ENCODE measurements at regions not wholly inside any gene's neighbourhood (a gene's known extent, or its start where the extent isn't known, plus 50 kb on each side); places are given as distances from the start of the nearest gene placed in this dataset.

DNA sequence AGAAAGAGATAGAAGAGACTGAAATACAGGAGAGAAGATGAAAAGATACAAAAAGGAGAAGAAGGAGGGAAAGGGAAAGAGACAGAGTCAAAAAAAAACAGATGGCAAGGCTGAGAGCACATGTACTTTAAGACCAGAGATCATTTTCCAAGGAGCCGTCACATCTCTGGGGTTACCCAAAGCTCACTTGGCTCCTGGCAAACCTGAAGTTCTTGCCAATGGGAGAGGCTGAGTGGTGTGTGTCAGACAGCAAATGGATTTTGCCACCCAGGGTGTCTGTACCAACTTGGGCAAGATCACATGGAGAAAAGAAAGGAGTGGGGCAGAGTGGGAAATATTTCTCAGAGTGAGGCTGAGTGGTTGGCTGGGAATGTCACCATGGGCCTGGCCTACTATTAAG is 219.3 kb upstream of the TNP1 start:
- Histone ChIP-seq H3K27me3 (ENCODE audit: insufficient read depth, low read length, poor library complexity) (peaks cover 3% of the 10 kb centered on the region), H3K27ac (ENCODE audit: low read length) (no peak overlapping the region), H3K4me2 (ENCODE audit: insufficient read depth, low read length) (no peak overlapping the region), H3K36me3 (ENCODE audit: insufficient read depth, low read length) (no peaks in the 10 kb centered on the region), H4K20me1 (ENCODE audit: insufficient read depth, low read length) (no peaks in the 10 kb centered on the region), H3K79me2 (ENCODE audit: insufficient read depth, low read length) (no peaks in the 10 kb centered on the region), H3K9ac (ENCODE audit: low read depth, low read length) (no peak overlapping the region), H3K4me1 (ENCODE audit: insufficient read depth, low read length) (no peaks in the 10 kb centered on the region), H3K4me3 (ENCODE audit: low read depth in 1 of 2, low read length in 2 of 2) (no peak overlapping the region), H2AFZ (ENCODE audit: low read depth, low read length) (no peak overlapping the region), H3K9me3 (ENCODE audit: insufficient read depth, low read length, severe bottlenecking) (no peaks in the 10 kb centered on the region)
- no peak for DNase-seq
- TF ChIP-seq, protein P1, sequence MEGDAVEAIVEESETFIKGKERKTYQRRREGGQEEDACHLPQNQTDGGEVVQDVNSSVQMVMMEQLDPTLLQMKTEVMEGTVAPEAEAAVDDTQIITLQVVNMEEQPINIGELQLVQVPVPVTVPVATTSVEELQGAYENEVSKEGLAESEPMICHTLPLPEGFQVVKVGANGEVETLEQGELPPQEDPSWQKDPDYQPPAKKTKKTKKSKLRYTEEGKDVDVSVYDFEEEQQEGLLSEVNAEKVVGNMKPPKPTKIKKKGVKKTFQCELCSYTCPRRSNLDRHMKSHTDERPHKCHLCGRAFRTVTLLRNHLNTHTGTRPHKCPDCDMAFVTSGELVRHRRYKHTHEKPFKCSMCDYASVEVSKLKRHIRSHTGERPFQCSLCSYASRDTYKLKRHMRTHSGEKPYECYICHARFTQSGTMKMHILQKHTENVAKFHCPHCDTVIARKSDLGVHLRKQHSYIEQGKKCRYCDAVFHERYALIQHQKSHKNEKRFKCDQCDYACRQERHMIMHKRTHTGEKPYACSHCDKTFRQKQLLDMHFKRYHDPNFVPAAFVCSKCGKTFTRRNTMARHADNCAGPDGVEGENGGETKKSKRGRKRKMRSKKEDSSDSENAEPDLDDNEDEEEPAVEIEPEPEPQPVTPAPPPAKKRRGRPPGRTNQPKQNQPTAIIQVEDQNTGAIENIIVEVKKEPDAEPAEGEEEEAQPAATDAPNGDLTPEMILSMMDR (IDR thresholded peaks at IDR 0.05; ENCODE audit: borderline replicate concordance, extremely low read depth, low read length, poor library complexity, severe bottlenecking) = no peak
- TF ChIP-seq EZH2 (IDR thresholded peaks at IDR 0.05; ENCODE audit: borderline replicate concordance, low read depth, low read length, severe bottlenecking) = no peak
- ATAC-seq (ENCODE audit: insufficient read depth, low read depth) = no peak

DNA sequence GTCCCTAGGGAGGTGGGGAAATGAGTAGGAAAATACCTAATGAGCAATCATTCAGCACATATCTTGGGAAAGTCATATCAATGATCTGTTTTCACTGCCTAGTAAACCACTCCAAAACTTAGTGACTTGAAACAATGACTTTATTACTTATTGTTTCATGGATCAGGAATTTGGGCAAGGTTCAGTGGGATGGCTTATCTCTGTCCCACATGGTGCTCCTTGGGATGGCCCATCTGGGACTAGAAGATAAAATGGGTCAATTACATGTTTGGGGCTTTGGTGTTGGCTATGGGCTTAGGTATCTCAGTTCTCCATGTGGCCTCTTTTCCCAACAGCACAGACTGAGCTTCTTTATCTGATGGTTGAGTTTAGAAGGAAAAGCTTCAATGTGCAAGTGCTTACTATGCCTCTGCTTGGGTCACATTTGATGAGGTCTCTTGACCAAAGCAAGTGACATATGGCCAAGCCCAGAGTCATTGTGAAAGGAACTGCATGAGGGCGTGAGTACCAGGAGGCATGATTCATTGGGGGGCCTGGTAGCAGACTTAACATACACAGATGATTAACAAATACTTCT is 218.1 kb upstream of the TNP1 start:
- Histone ChIP-seq H4K20me1 (ENCODE audit: insufficient read depth, low read length) (no peaks in the 10 kb centered on the region), H3K27ac (ENCODE audit: low read length) (no peak overlapping the region), H3K9ac (ENCODE audit: low read depth, low read length) (no peak overlapping the region), H3K4me3 (ENCODE audit: low read depth in 1 of 2, low read length in 2 of 2) (no peak overlapping the region), H2AFZ (ENCODE audit: low read depth, low read length) (no peak overlapping the region), H3K27me3 (ENCODE audit: insufficient read depth, low read length, poor library complexity) (peaks cover 3% of the 10 kb centered on the region), H3K9me3 (ENCODE audit: insufficient read depth, low read length, severe bottlenecking) (no peaks in the 10 kb centered on the region), H3K79me2 (ENCODE audit: insufficient read depth, low read length) (no peaks in the 10 kb centered on the region), H3K36me3 (ENCODE audit: insufficient read depth, low read length) (no peaks in the 10 kb centered on the region), H3K4me2 (ENCODE audit: insufficient read depth, low read length) (no peak overlapping the region), H3K4me1 (ENCODE audit: insufficient read depth, low read length) (no peaks in the 10 kb centered on the region)
- DNase-seq (no peak), ATAC-seq (ENCODE audit: insufficient read depth, low read depth) (no peak)
- TF ChIP-seq EZH2 (IDR thresholded peaks at IDR 0.05; ENCODE audit: borderline replicate concordance, low read depth, low read length, severe bottlenecking) = no peak
- TF ChIP-seq, protein P1 (IDR thresholded peaks at IDR 0.05; ENCODE audit: borderline replicate concordance, extremely low read depth, low read length, poor library complexity, severe bottlenecking) = no peak

DNA sequence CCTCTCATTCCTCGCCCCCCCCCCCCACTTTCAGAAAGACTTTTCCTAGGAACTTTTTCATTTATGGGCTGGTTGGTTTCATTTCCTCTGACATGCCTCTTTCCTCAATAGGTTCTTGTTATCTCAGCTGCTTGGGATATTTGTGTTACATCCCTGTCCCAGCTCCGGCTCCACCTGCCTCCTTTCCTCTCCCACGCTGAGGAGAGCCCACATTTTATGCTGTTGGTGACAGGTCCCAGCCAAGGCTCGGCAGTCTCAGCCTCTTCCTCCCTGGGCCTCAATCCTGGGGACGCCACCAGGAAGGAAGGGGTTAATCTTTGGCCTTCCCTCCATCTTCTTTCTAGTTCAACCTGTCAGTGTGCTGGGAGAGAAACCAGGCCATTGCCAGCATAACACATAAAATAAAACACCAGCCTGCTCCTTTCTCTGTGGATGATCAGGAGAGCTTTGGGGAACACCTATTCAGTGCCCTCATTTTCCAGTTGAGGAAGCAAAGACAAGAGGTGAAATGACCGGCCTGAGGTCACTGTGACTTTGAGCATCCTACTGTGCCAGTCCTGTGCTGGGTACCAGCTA is 216.9 kb upstream of the TNP1 start:
- no peaks in the 10 kb centered on the region for H3K79me2 ChIP-seq (ENCODE audit: insufficient read depth, low read length)
- ATAC-seq (ENCODE audit: insufficient read depth, low read depth) (no peak), DNase-seq (no peak)
- H3K27ac ChIP-seq (ENCODE audit: low read length) = no peak overlapping the region
- no peak overlapping the region for H3K4me2 ChIP-seq (ENCODE audit: insufficient read depth, low read length)
- H3K9ac ChIP-seq (ENCODE audit: low read depth, low read length) = no peak overlapping the region
- H2AFZ ChIP-seq (ENCODE audit: low read depth, low read length) = no peak overlapping the region
- no peak overlapping the region for H3K4me3 ChIP-seq (ENCODE audit: low read depth in 1 of 2, low read length in 2 of 2)
- no peaks in the 10 kb centered on the region for H3K4me1 ChIP-seq (ENCODE audit: insufficient read depth, low read length)
- peaks cover 3% of the 10 kb centered on the region for H3K27me3 ChIP-seq (ENCODE audit: insufficient read depth, low read length, poor library complexity)
- H4K20me1 ChIP-seq (ENCODE audit: insufficient read depth, low read length) = no peaks in the 10 kb centered on the region
- H3K36me3 ChIP-seq (ENCODE audit: insufficient read depth, low read length) = no peaks in the 10 kb centered on the region
- TF ChIP-seq, protein P1 (IDR thresholded peaks at IDR 0.05; ENCODE audit: borderline replicate concordance, extremely low read depth, low read length, poor library complexity, severe bottlenecking) = no peak
- no peak for TF ChIP-seq EZH2 (IDR thresholded peaks at IDR 0.05; ENCODE audit: borderline replicate concordance, low read depth, low read length, severe bottlenecking)
- H3K9me3 ChIP-seq (ENCODE audit: insufficient read depth, low read length, severe bottlenecking) = no peaks in the 10 kb centered on the region
